ENCODE measurements at regions not wholly inside any gene's neighbourhood (a gene's known extent, or its start where the extent isn't known, plus 50 kb on each side); places are given as distances from the start of the nearest gene placed in this dataset.

- no peak for DNase-seq (ENCODE audit: low spot score)
- Histone ChIP-seq H3K9me3 (ENCODE audit: low read depth) (no peaks in the 10 kb centered on the region), H3K36me3 (no peaks in the 10 kb centered on the region), H3K27me3 (no peaks in the 10 kb centered on the region), H3K4me1 (no peaks in the 10 kb centered on the region), H3F3A (ENCODE audit: low read depth) (no peaks in the 10 kb centered on the region), H3K27ac (no peak overlapping the region), H3K4me2 (no peak overlapping the region), H3K9ac (no peak overlapping the region), H3K79me2 (ENCODE audit: low read depth) (no peaks in the 10 kb centered on the region), H2AFZ (replicated peaks) (no peak overlapping the region), H3K4me3 (no peak overlapping the region), H4K20me1 (ENCODE audit: low read depth) (no peaks in the 10 kb centered on the region)
- Mint-ChIP-seq H3K27me3 (ENCODE audit: insufficient read depth, low read depth) (peaks cover 2% of the 10 kb centered on the region), H3K4me3 (no peak overlapping the region), H3K4me1 (no peaks in the 10 kb centered on the region), H3K36me3 (no peaks in the 10 kb centered on the region), H3K27ac (no peak overlapping the region), H3K9me3 (no peaks in the 10 kb centered on the region)
- TF ChIP-seq EZH2 (IDR thresholded peaks at IDR 0.05) = no peak
- TF ChIP-seq CTCF (IDR thresholded peaks at IDR 0.05) = no peak
- TF ChIP-seq EZH2phosphoT487 (IDR thresholded peaks at IDR 0.05) = no peak
Measured at GRCh38 chr10:62637249-62638061, 167.1 kb upstream of the ADO start.

GRCh38 chr10:62638062-62638477 lies 166.4 kb upstream of the ADO start:
- no peak overlapping the region for H3K27ac ChIP-seq
- H3K4me2 ChIP-seq = no peak overlapping the region
- H4K20me1 ChIP-seq (ENCODE audit: low read depth) = no peaks in the 10 kb centered on the region
- H2AFZ ChIP-seq (replicated peaks) = no peak overlapping the region
- H3K9me3 ChIP-seq (ENCODE audit: low read depth) = no peaks in the 10 kb centered on the region
- H3K9me3 Mint-ChIP-seq = no peaks in the 10 kb centered on the region
- no peak for DNase-seq (ENCODE audit: low spot score)
- H3F3A ChIP-seq (ENCODE audit: low read depth) = no peaks in the 10 kb centered on the region
- no peaks in the 10 kb centered on the region for H3K79me2 ChIP-seq (ENCODE audit: low read depth)
- H3K36me3 ChIP-seq = no peaks in the 10 kb centered on the region
- no peak overlapping the region for H3K9ac ChIP-seq
- no peaks in the 10 kb centered on the region for H3K27me3 ChIP-seq
- no peak overlapping the region for H3K27ac Mint-ChIP-seq
- no peaks in the 10 kb centered on the region for H3K4me1 ChIP-seq
- TF ChIP-seq CTCF (IDR thresholded peaks at IDR 0.05) (no peak), EZH2 (IDR thresholded peaks at IDR 0.05) (no peak), EZH2phosphoT487 (IDR thresholded peaks at IDR 0.05) (no peak)
- H3K4me3 Mint-ChIP-seq = no peak overlapping the region
- no peaks in the 10 kb centered on the region for H3K36me3 Mint-ChIP-seq
- H3K4me1 Mint-ChIP-seq = no peaks in the 10 kb centered on the region
- H3K27me3 Mint-ChIP-seq (ENCODE audit: insufficient read depth, low read depth) = peaks cover 2% of the 10 kb centered on the region
- no peak overlapping the region for H3K4me3 ChIP-seq

- H3K27ac ChIP-seq = no peak overlapping the region
- no peaks in the 10 kb centered on the region for H3K79me2 ChIP-seq (ENCODE audit: low read depth)
- H3K9me3 ChIP-seq (ENCODE audit: low read depth) = no peaks in the 10 kb centered on the region
- Mint-ChIP-seq H3K36me3 (no peaks in the 10 kb centered on the region), H3K4me1 (no peaks in the 10 kb centered on the region), H3K27me3 (ENCODE audit: insufficient read depth, low read depth) (no peaks in the 10 kb centered on the region), H3K27ac (no peak overlapping the region), H3K4me3 (no peak overlapping the region), H3K9me3 (no peaks in the 10 kb centered on the region)
- H2AFZ ChIP-seq (replicated peaks) = no peak overlapping the region
- TF ChIP-seq CTCF (IDR thresholded peaks at IDR 0.05) (no peak), EZH2phosphoT487 (IDR thresholded peaks at IDR 0.05) (no peak), EZH2 (IDR thresholded peaks at IDR 0.05) (no peak)
- DNase-seq (ENCODE audit: low spot score) = no peak
- H3K36me3 ChIP-seq = no peaks in the 10 kb centered on the region
- no peak overlapping the region for H3K4me3 ChIP-seq
- H3F3A ChIP-seq (ENCODE audit: low read depth) = no peaks in the 10 kb centered on the region
- no peaks in the 10 kb centered on the region for H3K4me1 ChIP-seq
- no peak overlapping the region for H3K4me2 ChIP-seq
- H3K9ac ChIP-seq = no peak overlapping the region
- H3K27me3 ChIP-seq = no peaks in the 10 kb centered on the region
- no peaks in the 10 kb centered on the region for H4K20me1 ChIP-seq (ENCODE audit: low read depth)
Measured at GRCh38 chr10:62639144-62639543, 165.4 kb upstream of the ADO start.

All from neural progenitor cell (in vitro differentiated cells).